HCT116 (cell line): ENCODE measurements at regions not wholly inside any gene's neighbourhood (a gene's known extent, or its start where the extent isn't known, plus 50 kb on each side); places are given as distances from the start of the nearest gene placed in this dataset.

Experiments used
- EZH2 ChIP-seq: fragments of 200-600 bp; sonication (generic); IDR thresholded peaks from 2 replicates; pipeline ENCODE4 v1.6.1; 2017; ENCODE audit warnings: antibody characterized with exemption, mixed run types
- POLR2A ChIP-seq: IDR thresholded peaks from 2 replicates; pipeline ENCODE4 v1.7.0; 2011; ENCODE audit warnings: borderline replicate concordance; ENCODE audit not compliant: insufficient read depth, insufficient read length; ENCODE audit errors: extremely low read depth
- POLR2AphosphoS5 ChIP-seq: IDR thresholded peaks from 2 replicates; pipeline ENCODE4 v1.6.1; 2011; ENCODE audit warnings: mild to moderate bottlenecking, low read depth, low read length, moderate library complexity
- RAD21 ChIP-seq: IDR thresholded peaks from 2 replicates; pipeline ENCODE4 v1.6.1; 2012; ENCODE audit warnings: low read depth, mild to moderate bottlenecking
- SIN3A ChIP-seq: IDR thresholded peaks from 2 replicates; pipeline ENCODE4 v1.6.1; 2012; ENCODE audit warnings: low read depth
- SP1 ChIP-seq: IDR thresholded peaks from 2 replicates; pipeline ENCODE4 v1.6.1; 2012; ENCODE audit warnings: low read depth
- YY1 ChIP-seq: IDR thresholded peaks from 2 replicates; pipeline ENCODE4 v1.6.1; 2011; ENCODE audit warnings: low read length, low read depth, moderate library complexity, mild to moderate bottlenecking; ENCODE audit not compliant: insufficient replicate concordance; ENCODE audit errors: extremely low read depth
- TF ChIP-seq, protein P1 (sequence below), 3 experiments: fragments of 200-600 bp in 1 of 3; sonication (generic) in 1 of 3; IDR thresholded peaks in 2 of 3; conservative IDR thresholded peaks in 1 of 3; 2 replicates each; pipeline ENCODE4 v1.5.1; 2012 to 2017; ENCODE audit warnings: low read depth in 2 of 3, low read length in 2 of 3, antibody characterized with exemption in 1 of 3, borderline replicate concordance in 1 of 3, control low read depth in 1 of 3, mild to moderate bottlenecking in 1 of 3, mixed read lengths in 1 of 3, mixed run types in 1 of 3, moderate library complexity in 1 of 3; ENCODE audit not compliant: insufficient read depth in 1 of 3
- TF ChIP-seq, protein P2 (sequence below): IDR thresholded peaks from 2 replicates; pipeline ENCODE4 v1.6.1; 2012; ENCODE audit warnings: low read depth

DNA sequence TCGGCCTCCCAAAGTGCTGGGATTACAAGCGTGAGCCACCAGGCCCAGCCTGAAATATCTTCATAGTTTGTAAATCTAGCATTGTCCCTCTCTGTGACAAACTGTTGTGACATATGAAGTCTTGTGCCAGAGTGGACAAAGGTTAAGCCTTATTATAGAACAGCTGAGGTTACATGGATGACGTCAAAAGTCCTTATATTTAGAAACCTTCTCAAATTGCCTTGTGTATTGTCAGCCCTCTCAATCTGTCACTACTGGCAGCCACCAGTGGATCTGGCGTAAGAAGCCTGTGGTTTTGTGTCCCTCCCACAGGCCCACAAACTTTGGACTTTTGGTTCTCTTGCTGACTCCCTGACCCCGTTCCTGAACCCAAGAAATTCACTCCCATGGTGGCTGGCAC is 79.4 kb upstream of the CCDC112 start:
- TF ChIP-seq POLR2AphosphoS5: no peak
- TF ChIP-seq POLR2A: no peak
- TF ChIP-seq SP1: no peak
- TF ChIP-seq RAD21: no peak
- no peak for TF ChIP-seq EZH2
- TF ChIP-seq, protein P1, sequence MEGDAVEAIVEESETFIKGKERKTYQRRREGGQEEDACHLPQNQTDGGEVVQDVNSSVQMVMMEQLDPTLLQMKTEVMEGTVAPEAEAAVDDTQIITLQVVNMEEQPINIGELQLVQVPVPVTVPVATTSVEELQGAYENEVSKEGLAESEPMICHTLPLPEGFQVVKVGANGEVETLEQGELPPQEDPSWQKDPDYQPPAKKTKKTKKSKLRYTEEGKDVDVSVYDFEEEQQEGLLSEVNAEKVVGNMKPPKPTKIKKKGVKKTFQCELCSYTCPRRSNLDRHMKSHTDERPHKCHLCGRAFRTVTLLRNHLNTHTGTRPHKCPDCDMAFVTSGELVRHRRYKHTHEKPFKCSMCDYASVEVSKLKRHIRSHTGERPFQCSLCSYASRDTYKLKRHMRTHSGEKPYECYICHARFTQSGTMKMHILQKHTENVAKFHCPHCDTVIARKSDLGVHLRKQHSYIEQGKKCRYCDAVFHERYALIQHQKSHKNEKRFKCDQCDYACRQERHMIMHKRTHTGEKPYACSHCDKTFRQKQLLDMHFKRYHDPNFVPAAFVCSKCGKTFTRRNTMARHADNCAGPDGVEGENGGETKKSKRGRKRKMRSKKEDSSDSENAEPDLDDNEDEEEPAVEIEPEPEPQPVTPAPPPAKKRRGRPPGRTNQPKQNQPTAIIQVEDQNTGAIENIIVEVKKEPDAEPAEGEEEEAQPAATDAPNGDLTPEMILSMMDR (IDR thresholded peaks at IDR 0.05 in 2 of 3, conservative IDR thresholded peaks at IDR 0.05 in 1 of 3; ENCODE audit: borderline replicate concordance in 1 of 3, insufficient read depth in 1 of 3, low read depth in 2 of 3, low read length in 2 of 3): no peak
- TF ChIP-seq, protein P2, sequence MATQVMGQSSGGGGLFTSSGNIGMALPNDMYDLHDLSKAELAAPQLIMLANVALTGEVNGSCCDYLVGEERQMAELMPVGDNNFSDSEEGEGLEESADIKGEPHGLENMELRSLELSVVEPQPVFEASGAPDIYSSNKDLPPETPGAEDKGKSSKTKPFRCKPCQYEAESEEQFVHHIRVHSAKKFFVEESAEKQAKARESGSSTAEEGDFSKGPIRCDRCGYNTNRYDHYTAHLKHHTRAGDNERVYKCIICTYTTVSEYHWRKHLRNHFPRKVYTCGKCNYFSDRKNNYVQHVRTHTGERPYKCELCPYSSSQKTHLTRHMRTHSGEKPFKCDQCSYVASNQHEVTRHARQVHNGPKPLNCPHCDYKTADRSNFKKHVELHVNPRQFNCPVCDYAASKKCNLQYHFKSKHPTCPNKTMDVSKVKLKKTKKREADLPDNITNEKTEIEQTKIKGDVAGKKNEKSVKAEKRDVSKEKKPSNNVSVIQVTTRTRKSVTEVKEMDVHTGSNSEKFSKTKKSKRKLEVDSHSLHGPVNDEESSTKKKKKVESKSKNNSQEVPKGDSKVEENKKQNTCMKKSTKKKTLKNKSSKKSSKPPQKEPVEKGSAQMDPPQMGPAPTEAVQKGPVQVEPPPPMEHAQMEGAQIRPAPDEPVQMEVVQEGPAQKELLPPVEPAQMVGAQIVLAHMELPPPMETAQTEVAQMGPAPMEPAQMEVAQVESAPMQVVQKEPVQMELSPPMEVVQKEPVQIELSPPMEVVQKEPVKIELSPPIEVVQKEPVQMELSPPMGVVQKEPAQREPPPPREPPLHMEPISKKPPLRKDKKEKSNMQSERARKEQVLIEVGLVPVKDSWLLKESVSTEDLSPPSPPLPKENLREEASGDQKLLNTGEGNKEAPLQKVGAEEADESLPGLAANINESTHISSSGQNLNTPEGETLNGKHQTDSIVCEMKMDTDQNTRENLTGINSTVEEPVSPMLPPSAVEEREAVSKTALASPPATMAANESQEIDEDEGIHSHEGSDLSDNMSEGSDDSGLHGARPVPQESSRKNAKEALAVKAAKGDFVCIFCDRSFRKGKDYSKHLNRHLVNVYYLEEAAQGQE: no peak
- no peak for TF ChIP-seq YY1
- TF ChIP-seq SIN3A: no peak
